AG20443 (cell line): ENCODE measurements at regions not wholly inside any gene's neighbourhood (a gene's known extent, or its start where the extent isn't known, plus 50 kb on each side); places are given as distances from the start of the nearest gene placed in this dataset.
A peak's percentile ranks its signal among the peaks of the same experiment; 100 is the strongest.

Source experiments
- DNase-seq: peaks from one replicate; pipeline ENCODE4 v3.0.0; 2012; ENCODE audit warnings: low spot score, mixed read lengths

DNA sequence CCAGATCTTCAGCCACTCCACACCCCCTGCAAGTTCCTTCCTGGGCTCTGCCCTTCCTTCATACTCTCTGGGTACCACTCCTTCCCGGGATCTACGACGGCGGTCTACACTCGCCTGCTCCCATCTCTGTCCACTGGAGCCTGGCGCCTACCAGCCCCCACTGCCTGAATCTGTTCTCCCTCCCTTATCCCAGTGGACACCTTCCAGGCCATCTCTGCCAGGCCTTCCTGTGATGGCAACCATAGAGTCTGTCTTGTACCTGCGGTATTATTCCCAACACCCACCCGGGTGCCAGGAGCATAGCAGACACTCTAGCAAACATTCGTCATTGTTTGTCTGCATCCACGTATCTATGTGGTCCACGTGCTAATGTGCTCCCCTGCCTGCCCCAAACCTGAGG lies 140.9 kb downstream of the ZFP36L2 start:
- DNase-seq: no peak

GRCh38 chr2:43084699-43085091 lies 141.7 kb downstream of the ZFP36L2 start:
- DNase-seq: no peak

GRCh38 chr2:43083710-43084698 lies 142.4 kb downstream of the ZFP36L2 start:
- peak; percentile 63 for DNase-seq

GRCh38 chr2:43082903-43083677 lies 143.3 kb downstream of the ZFP36L2 start:
- no peak for DNase-seq

- peak; percentile 74 for DNase-seq
These were observed 144.1 kb downstream of the ZFP36L2 start for GRCh38 chr2:43082111-43082894.

DNA sequence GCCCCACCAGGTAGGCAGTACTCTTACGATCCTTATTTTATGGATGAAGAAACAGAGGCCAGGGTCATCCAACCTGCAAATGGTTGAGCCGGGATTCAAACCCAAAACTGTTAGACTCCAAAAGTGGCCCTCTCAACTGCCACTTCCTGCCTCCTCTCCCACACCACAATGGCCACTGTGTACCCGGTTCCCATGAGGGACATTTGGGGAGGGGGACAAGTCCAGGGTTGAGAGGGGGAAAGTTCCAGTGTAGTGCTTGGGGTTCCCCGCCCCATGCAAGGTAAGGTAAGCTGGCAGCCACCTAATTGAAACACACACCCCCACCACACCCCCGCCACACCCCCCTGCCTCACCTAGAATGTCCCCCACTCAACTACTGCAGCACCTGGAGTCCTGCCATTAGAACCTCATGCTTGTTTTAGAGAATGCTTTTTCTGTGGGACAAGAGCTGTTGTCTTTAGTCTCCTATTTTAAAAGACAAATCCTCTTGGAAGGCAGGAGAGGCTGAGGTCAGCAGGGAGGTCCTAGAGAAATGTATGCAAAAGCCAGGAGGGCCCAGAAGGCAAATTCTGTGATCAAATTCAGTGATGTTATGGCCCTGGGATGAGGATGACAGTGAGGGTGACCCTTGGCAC lies 145.2 kb downstream of the ZFP36L2 start:
- DNase-seq: no peak

DNA sequence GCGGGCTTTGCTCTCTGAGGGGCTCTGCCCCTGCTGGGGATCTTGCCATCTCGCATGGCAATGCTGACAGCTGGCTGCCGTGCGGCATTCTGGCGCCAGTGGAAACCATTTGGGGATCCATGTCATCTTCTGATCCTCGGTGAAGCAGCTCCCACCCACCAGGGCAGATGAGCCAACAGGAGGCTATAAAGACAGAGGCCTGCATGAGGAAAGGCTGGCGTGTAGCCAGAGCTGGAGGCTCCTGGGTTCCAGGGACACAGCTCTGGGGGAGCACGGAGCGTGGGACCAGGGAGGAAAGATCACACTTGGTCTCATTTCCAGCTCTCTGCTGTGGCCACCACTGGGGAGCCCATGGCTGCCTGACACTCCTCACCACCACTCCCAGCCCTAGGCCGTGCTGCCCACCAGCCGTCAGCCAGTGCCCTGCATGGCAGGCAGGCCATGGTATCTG lies 145.8 kb downstream of the ZFP36L2 start:
- DNase-seq: no peak

DNA sequence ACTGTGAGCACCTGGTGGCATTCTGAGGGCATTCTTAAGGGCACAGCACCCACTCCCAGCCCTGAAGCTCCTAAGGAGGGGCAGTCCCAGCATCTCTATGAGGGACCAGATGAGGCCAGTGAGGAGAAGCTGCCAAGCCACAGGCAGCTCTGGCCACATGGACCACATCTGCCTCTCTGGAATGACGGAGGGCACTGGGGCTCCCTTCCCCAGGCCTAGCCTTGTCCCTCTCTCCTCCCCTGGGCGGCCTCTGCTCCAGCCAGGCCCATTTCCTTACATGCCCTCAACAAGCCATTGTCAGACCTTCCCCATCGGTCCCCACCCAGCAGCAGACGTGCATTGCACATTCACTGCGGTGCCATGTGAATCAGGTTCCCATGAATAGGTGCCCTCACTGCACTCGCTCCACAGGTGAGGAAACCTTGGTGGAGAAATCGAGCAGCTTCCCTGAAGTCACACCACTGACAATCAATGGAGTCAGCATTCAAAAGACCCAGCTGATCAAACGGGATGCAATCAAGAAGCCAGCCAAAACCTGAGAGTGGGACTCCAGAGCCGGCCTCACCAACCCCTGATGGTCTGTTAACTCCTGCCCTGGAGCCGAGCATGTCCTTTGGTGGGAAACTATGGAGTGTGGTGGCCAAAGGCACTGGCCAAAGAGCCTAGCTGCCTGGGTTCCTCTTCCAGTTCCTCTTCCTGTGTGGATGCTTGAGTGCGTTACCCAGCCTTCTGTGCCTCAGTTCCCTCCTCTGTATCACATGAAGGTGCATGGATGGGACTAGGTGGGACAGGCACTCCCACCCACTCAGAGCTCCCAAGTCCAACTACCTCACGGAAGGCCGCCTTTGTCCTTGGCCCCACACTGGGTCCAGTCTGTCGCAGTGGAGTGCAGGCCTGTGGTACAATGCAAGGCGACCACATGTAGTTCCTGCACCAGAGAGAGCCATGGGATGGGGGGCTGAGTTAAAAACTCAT lies 147.3 kb downstream of the ZFP36L2 start:
- peak; percentile 88 for DNase-seq

- no peak for DNase-seq
These were observed 148.1 kb downstream of the ZFP36L2 start for GRCh38 chr2:43078301-43078700.

GRCh38 chr2:43077876-43078275 lies 148.5 kb downstream of the ZFP36L2 start:
- no peak for DNase-seq

DNA sequence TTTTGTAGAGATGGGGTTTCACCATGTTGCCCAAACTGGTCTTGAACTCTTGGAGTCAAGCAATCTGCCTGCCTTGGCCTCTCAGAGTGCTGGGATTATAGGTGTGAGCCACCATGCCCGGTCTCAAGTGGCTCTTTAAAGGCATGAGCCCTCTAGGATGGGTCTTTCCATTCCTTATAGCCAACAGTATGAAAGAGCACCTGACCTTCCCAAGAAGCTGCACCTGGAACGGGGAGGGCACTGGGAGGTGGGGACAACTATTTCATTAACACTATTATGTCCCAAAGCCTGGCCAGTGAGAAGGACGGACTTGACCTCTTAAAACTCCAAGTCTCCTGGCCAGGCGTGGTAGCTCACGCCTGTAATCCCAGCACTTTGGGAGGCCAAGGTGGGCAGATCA lies 149.7 kb downstream of the ZFP36L2 start:
- no peak for DNase-seq

DNA sequence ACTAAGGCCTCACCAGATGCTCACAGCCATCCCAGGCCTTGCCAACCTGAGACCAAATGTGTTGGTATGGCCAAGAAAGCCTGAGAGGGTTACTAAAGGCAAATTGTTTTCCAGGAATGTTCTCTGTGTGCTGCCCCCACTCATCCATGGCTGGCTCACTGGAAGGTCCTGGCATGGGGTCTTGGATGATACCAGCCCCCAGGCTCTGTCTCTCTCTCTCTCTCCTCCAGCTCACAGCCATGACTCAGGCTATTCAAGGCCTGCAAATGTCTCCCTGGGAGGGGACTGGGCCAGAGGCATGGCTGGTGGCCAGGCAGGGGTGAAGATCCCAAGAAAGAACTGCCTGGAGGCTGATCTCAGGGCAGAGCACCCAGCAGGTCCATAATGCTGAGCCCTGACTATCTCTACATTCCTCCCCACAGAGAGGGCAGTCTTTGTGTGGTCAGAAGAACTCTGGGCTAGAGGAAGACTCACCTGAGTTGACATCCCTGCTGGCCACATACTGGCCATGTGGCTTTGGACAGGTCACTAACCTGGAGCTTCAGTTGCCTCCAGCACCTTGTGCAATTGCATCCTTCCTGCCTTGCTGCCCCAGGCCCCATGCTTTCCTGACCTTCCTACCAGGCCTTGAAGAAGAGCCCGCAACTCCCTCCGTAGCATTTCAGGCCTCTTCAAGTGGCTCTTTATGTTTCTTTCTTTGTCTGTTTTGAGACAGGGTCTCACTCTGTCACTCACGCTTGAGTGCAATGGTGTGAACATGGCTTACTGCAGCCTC lies 150.4 kb downstream of the ZFP36L2 start:
- DNase-seq: peak; percentile 60

DNA sequence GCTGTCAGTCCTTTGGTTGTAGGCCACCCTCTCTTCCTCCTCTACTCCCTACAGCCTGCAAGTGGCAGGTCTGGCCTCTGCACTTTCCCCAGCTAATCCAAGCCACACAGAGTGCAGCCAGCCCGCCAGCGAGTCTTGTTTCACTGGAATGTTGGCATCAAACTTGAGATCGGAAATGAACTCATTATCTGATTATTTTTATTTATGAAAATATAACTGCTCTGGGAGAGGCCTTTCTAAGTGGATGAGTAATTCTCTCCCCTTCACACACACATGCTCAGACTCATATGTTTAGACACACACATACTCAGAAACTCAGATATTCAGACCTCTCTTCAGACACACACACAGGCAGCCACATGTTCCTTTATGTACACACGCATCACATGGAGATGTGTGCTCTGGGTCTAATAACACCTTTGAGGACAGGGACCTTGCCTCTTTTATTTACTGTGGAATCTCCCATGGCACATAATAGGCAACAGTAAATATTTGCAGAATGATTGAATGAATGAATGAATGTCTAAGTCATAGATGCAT lies 151.3 kb downstream of the ZFP36L2 start:
- peak; percentile 87 for DNase-seq

- DNase-seq: no peak
These were observed 151.8 kb downstream of the ZFP36L2 start for GRCh38 chr2:43074592-43075053.

DNA sequence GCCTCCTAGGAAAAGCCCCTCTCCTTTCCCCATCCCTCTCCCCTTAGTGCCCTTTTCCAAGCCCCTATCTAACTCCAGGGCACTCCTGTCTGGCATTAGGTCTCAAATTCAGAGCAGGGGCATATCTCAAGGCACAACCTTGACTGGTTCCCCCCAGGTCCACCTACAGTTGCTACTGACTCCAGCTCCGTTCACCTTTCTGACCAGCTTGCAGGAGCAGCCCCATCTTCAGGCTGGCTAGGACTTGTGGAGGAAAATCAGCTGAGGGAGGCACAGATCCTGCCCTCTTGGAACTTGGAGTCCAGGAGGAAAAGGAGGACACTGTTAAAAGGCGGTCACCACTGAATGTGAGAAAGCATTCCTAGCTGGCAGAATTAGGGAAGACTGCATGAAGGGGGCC lies 152.4 kb downstream of the ZFP36L2 start:
- DNase-seq: no peak

DNA sequence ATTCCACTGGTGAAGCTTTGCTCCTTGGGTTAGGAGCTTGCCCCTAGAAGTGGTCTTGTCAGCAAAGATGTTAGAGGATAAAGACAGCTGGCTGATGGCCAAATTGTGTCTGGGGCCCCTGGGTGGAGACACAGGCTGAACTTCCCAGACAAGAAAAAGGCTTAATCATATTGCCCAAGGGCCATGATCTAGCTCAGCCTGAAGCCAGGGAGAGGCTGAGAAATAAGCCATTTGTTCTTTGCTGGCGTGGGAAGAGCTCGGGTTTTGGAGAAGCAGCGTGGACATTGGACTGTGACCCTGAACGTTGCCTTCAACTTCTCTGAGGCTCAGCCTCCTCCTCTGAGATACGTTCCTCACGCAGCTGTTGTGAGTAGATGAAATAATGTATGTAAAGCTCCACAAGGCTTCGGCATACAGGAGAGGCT lies 153.0 kb downstream of the ZFP36L2 start:
- DNase-seq: peak; percentile 60

- DNase-seq: peak; percentile 59
These were observed 154.5 kb downstream of the ZFP36L2 start for GRCh38 chr2:43071599-43072550.
